Mammary epithelial cell (primary cell): ENCODE measurements at regions not wholly inside any gene's neighbourhood (a gene's known extent, or its start where the extent isn't known, plus 50 kb on each side); places are given as distances from the start of the nearest gene placed in this dataset.

Source experiments
- EZH2 ChIP-seq: IDR thresholded peaks from 2 replicates; pipeline ENCODE4 v1.6.1; 2012; ENCODE audit warnings: low read length, inconsistent platforms, borderline replicate concordance
- TF ChIP-seq, protein P1 (sequence below), 2 donors: IDR thresholded peaks in 1 of 2; conservative IDR thresholded peaks in 1 of 2; 2 replicates each; pipeline ENCODE4 v1.5.1; 2011 to 2012; ENCODE audit warnings: inconsistent platforms in 2 of 2, low read length in 2 of 2, mild to moderate bottlenecking in 2 of 2, control low read depth in 1 of 2, low read depth in 1 of 2; ENCODE audit not compliant: insufficient read depth in 1 of 2; ENCODE audit errors: extremely low read depth in 1 of 2

DNA sequence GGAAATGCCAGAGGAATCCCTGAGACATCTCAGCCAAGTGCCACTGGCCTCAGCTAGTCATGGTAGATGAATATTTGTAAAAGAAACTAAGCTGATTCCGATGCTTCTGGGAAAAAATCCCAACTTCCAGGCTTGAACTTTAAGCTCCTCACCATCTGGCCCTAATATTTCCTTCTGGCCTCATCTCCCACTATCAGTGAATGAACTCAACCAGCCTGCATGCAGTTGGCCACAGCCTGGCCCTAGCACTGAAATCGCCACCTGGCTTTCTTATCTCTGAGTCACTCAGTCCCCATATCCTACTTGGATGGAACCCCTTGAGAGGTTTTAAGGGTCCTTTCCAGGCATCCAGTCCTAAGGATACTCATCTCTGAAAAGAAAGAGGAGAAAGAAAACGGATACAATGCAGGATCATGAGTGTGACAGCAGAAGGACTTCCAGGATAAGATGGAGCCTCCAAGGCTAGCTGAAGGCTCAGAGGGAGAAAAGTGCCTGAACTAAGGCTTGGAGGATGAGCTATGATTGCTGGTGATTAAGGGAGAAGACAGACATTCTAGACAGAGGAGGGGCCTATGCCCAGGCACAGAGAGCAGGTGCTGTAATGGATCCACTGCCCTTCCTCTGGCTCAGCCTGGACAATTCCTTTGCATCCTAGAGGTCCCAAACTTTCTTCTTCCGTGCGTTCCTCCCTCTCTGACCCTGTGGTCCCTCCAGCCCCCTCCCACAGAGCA lies 141.5 kb upstream of the MYCN start:
- TF ChIP-seq, protein P1, sequence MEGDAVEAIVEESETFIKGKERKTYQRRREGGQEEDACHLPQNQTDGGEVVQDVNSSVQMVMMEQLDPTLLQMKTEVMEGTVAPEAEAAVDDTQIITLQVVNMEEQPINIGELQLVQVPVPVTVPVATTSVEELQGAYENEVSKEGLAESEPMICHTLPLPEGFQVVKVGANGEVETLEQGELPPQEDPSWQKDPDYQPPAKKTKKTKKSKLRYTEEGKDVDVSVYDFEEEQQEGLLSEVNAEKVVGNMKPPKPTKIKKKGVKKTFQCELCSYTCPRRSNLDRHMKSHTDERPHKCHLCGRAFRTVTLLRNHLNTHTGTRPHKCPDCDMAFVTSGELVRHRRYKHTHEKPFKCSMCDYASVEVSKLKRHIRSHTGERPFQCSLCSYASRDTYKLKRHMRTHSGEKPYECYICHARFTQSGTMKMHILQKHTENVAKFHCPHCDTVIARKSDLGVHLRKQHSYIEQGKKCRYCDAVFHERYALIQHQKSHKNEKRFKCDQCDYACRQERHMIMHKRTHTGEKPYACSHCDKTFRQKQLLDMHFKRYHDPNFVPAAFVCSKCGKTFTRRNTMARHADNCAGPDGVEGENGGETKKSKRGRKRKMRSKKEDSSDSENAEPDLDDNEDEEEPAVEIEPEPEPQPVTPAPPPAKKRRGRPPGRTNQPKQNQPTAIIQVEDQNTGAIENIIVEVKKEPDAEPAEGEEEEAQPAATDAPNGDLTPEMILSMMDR (conservative IDR thresholded peaks at IDR 0.05 in 1 of 2, IDR thresholded peaks at IDR 0.05 in 1 of 2; ENCODE audit: extremely low read depth in 1 of 2, insufficient read depth in 1 of 2, low read depth in 1 of 2, low read length in 2 of 2) = no peak
- no peak for TF ChIP-seq EZH2
